VCaP (cell line): ENCODE measurements at regions not wholly inside any gene's neighbourhood (a gene's known extent, or its start where the extent isn't known, plus 50 kb on each side); places are given as distances from the start of the nearest gene placed in this dataset.

Experiments used
- H3K27ac ChIP-seq: fragments of 450-650 bp; 2 replicates; pipeline ENCODE4 v1.5.1; 2017
- TF ChIP-seq, protein P1 (sequence below): fragments of 450-650 bp; conservative IDR thresholded peaks from 2 replicates; pipeline ENCODE4 v1.5.1; 2017; ENCODE audit warnings: mild to moderate bottlenecking, moderate library complexity

GRCh38 chr7:156240532-156240931, 400.0 kb upstream of the RNF32 start:
- TF ChIP-seq, protein P1, sequence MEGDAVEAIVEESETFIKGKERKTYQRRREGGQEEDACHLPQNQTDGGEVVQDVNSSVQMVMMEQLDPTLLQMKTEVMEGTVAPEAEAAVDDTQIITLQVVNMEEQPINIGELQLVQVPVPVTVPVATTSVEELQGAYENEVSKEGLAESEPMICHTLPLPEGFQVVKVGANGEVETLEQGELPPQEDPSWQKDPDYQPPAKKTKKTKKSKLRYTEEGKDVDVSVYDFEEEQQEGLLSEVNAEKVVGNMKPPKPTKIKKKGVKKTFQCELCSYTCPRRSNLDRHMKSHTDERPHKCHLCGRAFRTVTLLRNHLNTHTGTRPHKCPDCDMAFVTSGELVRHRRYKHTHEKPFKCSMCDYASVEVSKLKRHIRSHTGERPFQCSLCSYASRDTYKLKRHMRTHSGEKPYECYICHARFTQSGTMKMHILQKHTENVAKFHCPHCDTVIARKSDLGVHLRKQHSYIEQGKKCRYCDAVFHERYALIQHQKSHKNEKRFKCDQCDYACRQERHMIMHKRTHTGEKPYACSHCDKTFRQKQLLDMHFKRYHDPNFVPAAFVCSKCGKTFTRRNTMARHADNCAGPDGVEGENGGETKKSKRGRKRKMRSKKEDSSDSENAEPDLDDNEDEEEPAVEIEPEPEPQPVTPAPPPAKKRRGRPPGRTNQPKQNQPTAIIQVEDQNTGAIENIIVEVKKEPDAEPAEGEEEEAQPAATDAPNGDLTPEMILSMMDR = no peak
- no peak overlapping the region for H3K27ac ChIP-seq

- no peak overlapping the region for H3K27ac ChIP-seq
- TF ChIP-seq, protein P1 = no peak
Observed at GRCh38 chr7:156238366-156239133, 402.0 kb upstream of the RNF32 start.

GRCh38 chr7:156237614-156238013, 403.0 kb upstream of the RNF32 start:
- H3K27ac ChIP-seq = no peak overlapping the region
- TF ChIP-seq, protein P1 = no peak

DNA sequence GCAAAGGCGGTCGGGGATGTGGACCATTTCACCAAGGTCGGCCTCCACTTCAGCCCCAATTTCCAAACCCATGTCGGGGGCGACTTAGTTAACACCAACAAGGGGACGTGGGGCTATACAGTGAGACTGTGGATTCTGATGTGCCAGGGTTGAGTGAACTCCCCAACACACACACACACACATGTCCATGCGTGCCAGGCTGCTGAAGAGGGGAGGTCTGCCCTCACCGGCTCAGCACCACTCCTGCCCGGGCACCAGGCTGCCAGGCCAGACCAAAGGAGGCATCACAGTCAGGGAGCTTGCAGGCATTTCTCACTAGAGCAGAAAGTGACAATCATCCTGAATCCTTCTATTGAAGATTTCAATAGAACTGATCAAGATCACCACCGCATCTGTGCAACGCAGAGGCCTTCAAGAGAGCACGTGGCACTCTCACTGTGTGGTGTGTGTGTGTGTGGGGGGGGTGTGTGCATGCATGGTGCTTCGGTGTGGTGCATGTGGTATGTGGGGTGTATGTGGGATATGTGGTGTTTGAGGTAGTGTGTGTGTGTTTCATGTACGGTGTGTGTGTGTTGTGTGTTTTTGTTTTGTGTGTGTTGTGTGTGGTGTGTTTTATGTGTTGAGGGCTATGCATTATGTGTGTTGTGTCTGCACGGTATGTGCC, 403.5 kb upstream of the RNF32 start:
- H3K27ac ChIP-seq = no peak overlapping the region
- TF ChIP-seq, protein P1 = no peak

DNA sequence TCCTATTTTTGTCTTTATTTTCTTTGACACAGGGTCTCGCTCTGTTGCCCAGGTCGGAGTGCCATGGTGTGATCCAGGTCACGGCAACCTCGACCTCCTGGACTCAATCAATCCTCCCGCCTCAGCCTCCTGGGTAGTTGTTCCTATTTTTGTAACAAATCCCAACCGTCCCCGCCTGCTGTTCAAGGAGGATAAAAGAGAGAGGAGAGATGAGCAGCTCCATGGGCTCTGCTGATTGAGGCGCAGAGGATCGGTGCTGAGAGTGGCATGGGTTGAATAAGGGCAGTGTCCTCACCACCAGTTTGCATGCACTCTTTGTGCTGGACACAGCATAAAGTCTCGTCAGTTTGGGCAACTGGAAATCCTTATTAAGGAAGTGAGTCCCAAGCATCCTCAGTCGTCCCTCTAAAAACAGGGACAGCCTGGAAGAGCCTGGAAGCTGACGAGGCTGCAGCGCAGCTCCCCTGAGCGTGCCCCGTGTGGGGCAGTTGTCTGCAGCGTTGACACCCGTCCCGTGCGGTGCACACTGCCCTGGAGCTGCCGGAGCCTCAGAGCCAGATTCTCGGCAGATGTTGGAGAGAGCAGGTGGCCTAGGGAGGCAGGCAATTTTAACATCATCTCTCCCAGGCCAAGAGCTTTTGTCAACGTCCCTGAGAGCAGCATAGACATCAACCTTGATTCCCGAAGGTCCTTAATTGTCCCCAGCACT, 404.2 kb upstream of the RNF32 start:
- TF ChIP-seq, protein P1 = no peak
- no peak overlapping the region for H3K27ac ChIP-seq

DNA sequence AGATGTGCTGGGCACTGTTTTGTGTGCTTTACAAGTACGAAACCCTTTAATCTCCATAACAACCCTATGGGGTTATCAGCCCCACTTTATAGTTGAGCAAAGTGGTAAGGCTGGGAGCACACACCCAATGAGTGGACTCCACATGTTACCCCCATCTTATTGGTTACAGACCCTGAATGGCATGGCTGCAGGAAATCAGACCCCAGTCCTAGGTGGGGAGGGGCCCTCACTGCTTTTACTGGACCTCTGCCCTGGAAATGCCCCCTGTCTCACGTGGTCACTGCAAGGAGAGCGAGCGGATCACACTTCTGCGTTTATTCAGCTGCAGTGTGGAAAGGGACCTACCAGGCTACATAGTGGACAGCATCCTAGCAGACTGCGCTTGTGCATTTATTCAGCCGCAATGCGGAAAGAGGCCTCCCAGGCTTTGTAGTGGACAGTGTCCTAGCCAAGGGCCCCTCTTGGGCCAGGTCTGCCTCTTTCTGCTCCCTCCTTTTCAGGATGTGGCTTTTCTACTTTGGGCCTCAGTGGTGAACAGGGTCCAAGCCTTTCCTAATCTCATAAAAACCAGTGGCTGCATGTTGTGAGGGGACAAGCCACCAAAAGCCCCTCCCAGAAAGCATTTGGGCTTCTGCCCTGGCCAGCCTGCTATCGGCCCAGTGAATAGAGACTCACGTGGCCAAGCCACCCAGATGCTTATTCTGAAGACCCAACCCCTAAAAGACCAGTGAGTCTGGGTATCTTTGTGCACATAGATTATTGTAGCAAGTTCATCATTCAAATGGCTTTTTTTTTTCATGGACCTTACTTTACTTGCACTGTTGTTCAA, 405.7 kb upstream of the RNF32 start:
- TF ChIP-seq, protein P1 = no peak
- no peak overlapping the region for H3K27ac ChIP-seq
